A549 (cell line): ENCODE measurements at regions not wholly inside any gene's neighbourhood (a gene's known extent, or its start where the extent isn't known, plus 50 kb on each side); places are given as distances from the start of the nearest gene placed in this dataset.

Experiments
- ATAC-seq, 2 experiments: fragments of 200-7000 bp in 1 of 2; fragments of >200 bp in 1 of 2; cut with Nextera tagmentation in 1 of 2; cut with Tn5 transposase in 1 of 2; 3 replicates each; pipeline versions ENCODE4 v1.8.0 to v1.9.1; 2018 to 2020; ENCODE audit warnings: mild to moderate bottlenecking in 1 of 2, moderate library complexity in 1 of 2
- CTCF ChIA-PET: fragments of 300-600 bp; sonication (Branson Sonifier 250); formaldehyde crosslinking; extraction: SDS; loops from one replicate; lab custom pipeline; 2021; ENCODE audit warnings: antibody characterized with exemption, inconsistent platforms; lab: Yijun Ruan, JAX
- POLR2A ChIA-PET: fragments of 350-600 bp; formaldehyde crosslinking; extraction: SDS; loops from one replicate; lab custom pipeline; 2021; ENCODE audit warnings: antibody characterized with exemption, inconsistent platforms; lab: Yijun Ruan, JAX
- DNase-seq, 2 experiments: peaks; one replicate each; pipeline versions ENCODE4 v3.0.0 to v3.0.0-alpha.2; 2011 to 2016; ENCODE audit warnings: low read depth in 1 of 2, low spot score in 1 of 2
- FAIRE-seq: peaks from 2 replicates; lab custom pipeline; 2011; peaks lifted over from hg19 to GRCh38; lab: Jason Lieb, UNC
- H3K27ac ChIP-seq, 2 experiments: fragments of >200 bp; sonication (Bioruptor Twin); formaldehyde crosslinking; 3 replicates each; pipeline ENCODE4 v1.5.1; 2016 to 2017
- H3K4me1 ChIP-seq: fragments of >200 bp; sonication (Bioruptor Twin); formaldehyde crosslinking; 3 replicates; pipeline ENCODE4 v1.6.1; 2016
- H3K4me2 ChIP-seq: fragments of >200 bp; sonication (Bioruptor Twin); formaldehyde crosslinking; 3 replicates; pipeline ENCODE4 v1.6.1; 2016
- H3K4me3 ChIP-seq: fragments of >200 bp; sonication (Bioruptor Twin); formaldehyde crosslinking; 3 replicates; pipeline ENCODE4 v1.5.1; 2016
- H3K9me3 ChIP-seq: fragments of >200 bp; sonication (Bioruptor Twin); formaldehyde crosslinking; 3 replicates; pipeline ENCODE4 v1.6.1; 2016
- BHLHE40 ChIP-seq: IDR thresholded peaks from 2 replicates; pipeline ENCODE4 v1.6.1; 2012; ENCODE audit warnings: low read depth, low read length, inconsistent platforms
- CHD2 ChIP-seq: fragments of 150-350 bp; IDR thresholded peaks from 2 replicates; pipeline ENCODE4 v1.6.1; 2014; ENCODE audit warnings: low read length; ENCODE audit not compliant: partially characterized antibody
- CHD4 ChIP-seq: fragments of 200-600 bp; sonication (generic); IDR thresholded peaks from 2 replicates; pipeline ENCODE4 v1.6.1; 2016; ENCODE audit warnings: antibody characterized with exemption, mild to moderate bottlenecking, borderline replicate concordance
- CTCF ChIP-seq: fragments of >200 bp; sonication (Bioruptor Twin); formaldehyde crosslinking; IDR thresholded peaks from 3 replicates; pipeline ENCODE4 v1.5.1; 2016
- EP300 ChIP-seq, 2 experiments: fragments of >200 bp; sonication (Bioruptor Twin); formaldehyde crosslinking; IDR thresholded peaks; 2 replicates in 1 of 2; 3 replicates in 1 of 2; pipeline ENCODE4 v1.6.1; 2016 to 2017
- FOSB ChIP-seq: fragments of 250-450 bp; sonication (Bioruptor Pico); IDR thresholded peaks from 2 replicates; pipeline ENCODE4 v1.5.0; 2020; ENCODE audit warnings: mild to moderate bottlenecking, moderate library complexity
- FOSL2 ChIP-seq, 2 experiments: fragments of 450-650 bp in 1 of 2; fragments of >200 bp in 1 of 2; sonication (Bioruptor Twin) in 1 of 2; formaldehyde crosslinking; IDR thresholded peaks; 2 replicates each; pipeline versions ENCODE4 v1.5.0 to v1.6.1; 2016 to 2020; ENCODE audit warnings: mild to moderate bottlenecking in 1 of 2, moderate library complexity in 1 of 2
- GATA3 ChIP-seq: IDR thresholded peaks from 2 replicates; pipeline ENCODE4 v1.6.1; 2012; ENCODE audit warnings: borderline replicate concordance
- HDAC2 ChIP-seq: fragments of 200-600 bp; sonication (generic); IDR thresholded peaks from 2 replicates; pipeline ENCODE4 v1.6.1; 2016
- HEYL ChIP-seq: fragments of 250-450 bp; sonication (Bioruptor Pico); IDR thresholded peaks from 2 replicates; pipeline ENCODE4 v1.8.0; 2021; ENCODE audit warnings: mild to moderate bottlenecking, moderate library complexity
- HMGXB4 ChIP-seq: fragments of 250-450 bp; sonication (Bioruptor Pico); IDR thresholded peaks from 2 replicates; pipeline ENCODE4 v1.5.0; 2021; ENCODE audit warnings: mild to moderate bottlenecking, moderate library complexity, borderline replicate concordance
- HOXA7 ChIP-seq: fragments of 250-450 bp; sonication (Bioruptor Pico); IDR thresholded peaks from 2 replicates; pipeline ENCODE4 v1.5.0; 2020; ENCODE audit warnings: mild to moderate bottlenecking, moderate library complexity
- HOXB13 ChIP-seq: fragments of 250-450 bp; sonication (Bioruptor Pico); IDR thresholded peaks from 2 replicates; pipeline ENCODE4 v1.5.0; 2020; ENCODE audit warnings: low read depth, mild to moderate bottlenecking, moderate library complexity
- KDM5A ChIP-seq: fragments of 200-600 bp; sonication (generic); IDR thresholded peaks from 2 replicates; pipeline ENCODE4 v1.6.1; 2016; ENCODE audit warnings: antibody characterized with exemption, mild to moderate bottlenecking
- NPAS2 ChIP-seq: fragments of 250-450 bp; sonication (Bioruptor Pico); IDR thresholded peaks from 2 replicates; pipeline ENCODE4 v1.8.0; 2022; ENCODE audit warnings: mild to moderate bottlenecking, moderate library complexity, borderline replicate concordance
- PBX3 ChIP-seq: IDR thresholded peaks from 2 replicates; pipeline ENCODE4 v1.6.1; 2012
- PHF8 ChIP-seq: fragments of 200-600 bp; sonication (generic); IDR thresholded peaks from 2 replicates; pipeline ENCODE4 v1.6.1; 2016; ENCODE audit warnings: low read depth, mild to moderate bottlenecking, antibody characterized with exemption, moderate library complexity, borderline replicate concordance
- POLR2A ChIP-seq: IDR thresholded peaks from 2 replicates; pipeline ENCODE4 v1.6.1; 2012; ENCODE audit warnings: mild to moderate bottlenecking, low read length
- RAD21 ChIP-seq, 2 experiments: fragments of >200 bp in 1 of 2; sonication (Bioruptor Twin) in 1 of 2; formaldehyde crosslinking in 1 of 2; IDR thresholded peaks in 1 of 2; conservative IDR thresholded peaks in 1 of 2; 2 replicates in 1 of 2; 3 replicates in 1 of 2; pipeline ENCODE4 v1.6.1; 2012 to 2018; ENCODE audit warnings: inconsistent platforms in 1 of 2
- RARB ChIP-seq: fragments of 250-450 bp; sonication (Bioruptor Pico); IDR thresholded peaks from 2 replicates; pipeline ENCODE4 v1.8.0; 2021; ENCODE audit warnings: mild to moderate bottlenecking, moderate library complexity
- RCOR1 ChIP-seq: fragments of 150-350 bp; IDR thresholded peaks from 2 replicates; pipeline ENCODE4 v1.6.1; 2014; ENCODE audit warnings: antibody characterized with exemption, low read length, low read depth
- REST ChIP-seq: fragments of 200-600 bp; sonication (generic); IDR thresholded peaks from 2 replicates; pipeline ENCODE4 v1.6.1; 2016; ENCODE audit warnings: antibody characterized with exemption, mild to moderate bottlenecking, moderate library complexity
- RFX5 ChIP-seq: fragments of 450-650 bp; IDR thresholded peaks from 2 replicates; pipeline ENCODE4 v1.7.1; 2014; ENCODE audit warnings: antibody characterized with exemption, mild to moderate bottlenecking, moderate library complexity
- RNF2 ChIP-seq: fragments of 200-600 bp; sonication (generic); IDR thresholded peaks from 2 replicates; pipeline ENCODE4 v1.6.1; 2016; ENCODE audit warnings: low read depth, mild to moderate bottlenecking, antibody characterized with exemption, moderate library complexity, borderline replicate concordance
- SREBF2 ChIP-seq: fragments of 450-650 bp; IDR thresholded peaks from 2 replicates; pipeline ENCODE4 v1.6.1; 2014; ENCODE audit warnings: mild to moderate bottlenecking, moderate library complexity
- USF2 ChIP-seq: fragments of 450-650 bp; IDR thresholded peaks from 2 replicates; pipeline ENCODE4 v1.6.1; 2014; ENCODE audit warnings: antibody characterized with exemption
- ZFP36 ChIP-seq: fragments of 450-650 bp; IDR thresholded peaks from 2 replicates; pipeline ENCODE4 v1.6.1; 2014; ENCODE audit warnings: borderline replicate concordance; ENCODE audit not compliant: partially characterized antibody
- ZSCAN20 ChIP-seq: fragments of 250-450 bp; sonication (Bioruptor Pico); IDR thresholded peaks from 2 replicates; pipeline ENCODE4 v1.8.0; 2022; ENCODE audit warnings: mild to moderate bottlenecking, moderate library complexity
- WGBS: methylation state at CpG from one replicate; pipeline ENCODE4 v1.1.6; 2017; ENCODE audit errors: missing lambda C conversion rate; 5-methylcytosine and 5-hydroxymethylcytosine counted together

- Histone ChIP-seq H3K4me1 (no peaks in the 10 kb centered on the region), H3K4me2 (no peak overlapping the region), H3K4me3 (no peak overlapping the region), H3K9me3 (no peaks in the 10 kb centered on the region), H3K27ac (no peak overlapping the region)
- POLR2A ChIA-PET: no interaction called here
- DNase-seq (no peak), ATAC-seq (no peak), FAIRE-seq (no peak)
- TF ChIP-seq USF2 (no peak), GATA3 (no peak), NPAS2 (CRISPR knock-in tag) (no peak), CHD4 (no peak), RAD21 (conservative IDR thresholded peaks at IDR 0.05 in 1 of 2, IDR thresholded peaks at IDR 0.05 in 1 of 2) (no peak), ZSCAN20 (no peak), HOXB13 (CRISPR knock-in tag) (no peak), EP300 (IDR thresholded peaks at IDR 0.05) (no peak), RARB (CRISPR knock-in tag) (no peak), PHF8 (no peak), FOSB (CRISPR knock-in tag) (no peak), BHLHE40 (no peak), ZFP36 (no peak), CHD2 (no peak), HOXA7 (no peak)
- CTCF ChIA-PET: interaction anchor here (1.2 kb wide), 1 partner anchor 18 kb away, joined by 3 read pairs; no protein-coding TSS in a partner anchor
Observed at GRCh38 chr21:27759820-27760219, 792.9 kb upstream of the ADAMTS5 start.

- FAIRE-seq: no peak
- no peak for ATAC-seq
- CTCF ChIA-PET: interaction anchor here (1.2 kb wide), 1 partner anchor 17 kb away, joined by 3 read pairs; no protein-coding TSS in a partner anchor
Observed at GRCh38 chr21:27759091-27759659, 792.3 kb upstream of the ADAMTS5 start.

More at GRCh38 chr21:27759091-27759659, 792.3 kb upstream of the ADAMTS5 start:
- TF ChIP-seq REST: no peak
- TF ChIP-seq HDAC2: no peak
- TF ChIP-seq HMGXB4 (CRISPR knock-in tag): no peak
- no peak for TF ChIP-seq POLR2A
- no peak for TF ChIP-seq RCOR1
- TF ChIP-seq HEYL (CRISPR knock-in tag): no peak
- TF ChIP-seq KDM5A: no peak
- no peak for TF ChIP-seq CHD2
- TF ChIP-seq PBX3: no peak
- TF ChIP-seq RFX5: no peak
- TF ChIP-seq NPAS2 (CRISPR knock-in tag): no peak
- TF ChIP-seq CTCF: no peak
- no peak for TF ChIP-seq RAD21 (conservative IDR thresholded peaks at IDR 0.05 in 1 of 2, IDR thresholded peaks at IDR 0.05 in 1 of 2)
- TF ChIP-seq SREBF2: no peak
- no peak for TF ChIP-seq ZSCAN20
- no peak for TF ChIP-seq FOSL2 (IDR thresholded peaks at IDR 0.05)
- TF ChIP-seq FOSL2 (CRISPR knock-in tag; IDR thresholded peaks at IDR 0.05): no peak
- TF ChIP-seq CHD4: no peak
- TF ChIP-seq RNF2: no peak
- Histone ChIP-seq H3K9me3 (no peaks in the 10 kb centered on the region), H3K27ac (no peak overlapping the region), H3K4me2 (no peak overlapping the region), H3K4me1 (no peaks in the 10 kb centered on the region), H3K4me3 (no peak overlapping the region)
- WGBS: 33% methylated on average over 10 of the region's 11 CpGs
- DNase-seq: no peak
- POLR2A ChIA-PET: no interaction called here
